ENCODE measurements at regions not wholly inside any gene's neighbourhood (a gene's known extent, or its start where the extent isn't known, plus 50 kb on each side); places are given as distances from the start of the nearest gene placed in this dataset.

- FAIRE-seq (no peak), DNase-seq (ENCODE audit: low read depth in 1 of 2, low spot score in 2 of 2) (no peak)
- H3K23me2 ChIP-seq (ENCODE audit: low read depth, low read length) = no peaks in the 10 kb centered on the region
- H2BK120ac ChIP-seq (replicated peaks; ENCODE audit: low read depth, low read length) = no peak overlapping the region
- no peaks in the 10 kb centered on the region for H3K36me3 ChIP-seq (ENCODE audit: control insufficient read depth in 2 of 4, insufficient read depth in 4 of 4, low read length in 3 of 4)
- H3K14ac ChIP-seq (ENCODE audit: insufficient read length) = no peak overlapping the region
- H3K4me3 ChIP-seq (ENCODE audit: extremely low read depth in 1 of 4, insufficient read depth in 2 of 4, low read depth in 3 of 4, low read length in 4 of 4) = no peak overlapping the region
- no peak overlapping the region for H2AK5ac ChIP-seq (ENCODE audit: low read depth, low read length)
- H2BK12ac ChIP-seq (ENCODE audit: low read depth, low read length) = no peak overlapping the region; the same call in 1 of the 2 replicates
- no peak overlapping the region for H3K27ac ChIP-seq (ENCODE audit: low read depth, low read length)
- no peaks in the 10 kb centered on the region for H3K79me2 ChIP-seq (ENCODE audit: control insufficient read depth in 1 of 2, insufficient read depth in 2 of 2, low read length in 2 of 2)
- H2BK20ac ChIP-seq (ENCODE audit: low read length) = no peak overlapping the region
- no peak overlapping the region for H4K8ac ChIP-seq (ENCODE audit: extremely low read depth, insufficient read depth, low read length)
- H3K79me1 ChIP-seq (ENCODE audit: low read depth, low read length) = no peaks in the 10 kb centered on the region
- WGBS, 2 experiments (ENCODE audit: extremely low coverage in 1 of 2, insufficient coverage in 1 of 2, insufficient read length in 1 of 2, insufficient replicate concordance in 2 of 2, low coverage in 1 of 2, low lambda C conversion rate in 2 of 2, missing lambda C conversion rate in 1 of 2) = 96% methylated on average over 3 of the region's 3 CpGs; no CpG with 5 or more reads in 1 of the 2 experiments
- H3K18ac ChIP-seq (ENCODE audit: extremely low read depth, low read length) = no peak overlapping the region
- CTCF ChIA-PET (ENCODE audit: partially characterized antibody) = no interaction called here
- H3K56ac ChIP-seq (replicated peaks; ENCODE audit: insufficient read length, low read depth, low read length) = no peak overlapping the region
- no peak overlapping the region for H3K4ac ChIP-seq (replicated peaks; ENCODE audit: insufficient read length, low read depth, low read length)
- no peak overlapping the region for H3K23ac ChIP-seq (ENCODE audit: insufficient read length)
- no peak overlapping the region for H2BK15ac ChIP-seq (ENCODE audit: low read length)
- no peaks in the 10 kb centered on the region for H3K27me3 ChIP-seq (replicated peaks in 1 of 4; ENCODE audit: control insufficient read depth in 3 of 4, extremely low read depth in 1 of 4, insufficient read depth in 3 of 4, low read length in 3 of 4)
- H4K20me1 ChIP-seq (replicated peaks in 1 of 2; ENCODE audit: control insufficient read depth in 1 of 2, insufficient read depth in 2 of 2, low read length in 2 of 2) = no peaks in the 10 kb centered on the region
- H3K9ac ChIP-seq (replicated peaks in 1 of 4; ENCODE audit: extremely low read depth in 1 of 4, low read depth in 3 of 4, low read length in 3 of 4) = no peak overlapping the region
- no peak overlapping the region for H4K91ac ChIP-seq (replicated peaks; ENCODE audit: insufficient read length, low read length)
- H2AFZ ChIP-seq (ENCODE audit: low read length) = no peak overlapping the region
- H4K5ac ChIP-seq (ENCODE audit: insufficient read length, low read depth, low read length) = no peak overlapping the region
- peaks cover 0 to 1% (median under 1%) of the 10 kb centered on the region in 4 experiments; a peak in 2 of 7 replicates for H3K4me1 ChIP-seq (replicated peaks in 1 of 4; ENCODE audit: control insufficient read depth in 3 of 4, insufficient read depth in 4 of 4, low read length in 3 of 4)
- H3K9me3 ChIP-seq (ENCODE audit: insufficient read depth in 2 of 2, low read depth in 1 of 2, low read length in 1 of 2) = no peaks in the 10 kb centered on the region
- H3K4me2 ChIP-seq (ENCODE audit: insufficient read depth in 1 of 2, low read depth in 2 of 2, low read length in 2 of 2) = no peak overlapping the region
- no peak overlapping the region for H2BK5ac ChIP-seq (ENCODE audit: low read depth, low read length)
- POLR2A ChIA-PET (ENCODE audit: partially characterized antibody) = no interaction called here
- TF ChIP-seq EZH2 (IDR thresholded peaks at IDR 0.05; ENCODE audit: low read depth, low read length, severe bottlenecking) (no peak), BCL11A (IDR thresholded peaks at IDR 0.05; ENCODE audit: low read depth in 2 of 2, low read length in 2 of 2) (no peak), RFX5 (IDR thresholded peaks at IDR 0.05; ENCODE audit: borderline replicate concordance, low read depth, low read length) (no peak), SRF (IDR thresholded peaks at IDR 0.05; ENCODE audit: low read depth, low read length) (no peak)
Observed at GRCh38 chr4:24274381-24274941, 309.9 kb downstream of the DHX15 start.
